ENCODE measurements at regions not wholly inside any gene's neighbourhood (a gene's known extent, or its start where the extent isn't known, plus 50 kb on each side); places are given as distances from the start of the nearest gene placed in this dataset.

DNA sequence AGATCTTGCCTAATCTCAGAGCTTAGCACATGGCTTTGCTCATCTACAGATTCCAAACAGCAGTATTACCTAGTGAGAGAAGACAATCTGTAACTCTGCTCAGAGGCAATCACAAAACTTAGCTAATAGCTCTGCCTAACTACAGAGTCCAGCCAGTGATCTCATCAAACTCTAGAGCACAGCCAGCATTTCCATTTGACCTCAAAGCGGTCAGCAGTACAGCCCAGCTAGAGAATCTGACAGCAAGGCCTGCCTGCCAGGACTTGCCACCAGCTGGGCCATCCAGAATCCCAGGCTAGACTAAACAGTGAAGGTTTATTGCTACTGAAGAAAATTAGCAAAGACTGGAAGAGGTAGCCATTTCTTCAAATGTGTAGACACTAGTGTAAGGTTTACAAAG, 217.9 kb upstream of the VLDLR start:
- Histone ChIP-seq H3K9me3 (ENCODE audit: low read length) (peaks cover 3% of the 10 kb centered on the region), H3K27ac (ENCODE audit: low read depth, low read length) (no peak overlapping the region), H3K36me3 (ENCODE audit: insufficient read depth, low read length) (no peaks in the 10 kb centered on the region), H3K4me3 (ENCODE audit: low read depth in 1 of 2, low read length in 2 of 2) (no peak overlapping the region), H3K9ac (ENCODE audit: low read length) (no peak overlapping the region), H3K27me3 (ENCODE audit: control insufficient read depth in 1 of 2, insufficient read depth in 2 of 2, low read length in 2 of 2) (no peaks in the 10 kb centered on the region), H3K4me1 (ENCODE audit: insufficient read depth, low read length) (no peaks in the 10 kb centered on the region)

GRCh38 chr9:2406252-2406651, 215.3 kb upstream of the VLDLR start:
- H3K27me3 ChIP-seq (ENCODE audit: control insufficient read depth in 1 of 2, insufficient read depth in 2 of 2, low read length in 2 of 2), result no peaks in the 10 kb centered on the region
- peaks cover 3% of the 10 kb centered on the region for H3K9me3 ChIP-seq (ENCODE audit: low read length)
- H3K4me1 ChIP-seq (ENCODE audit: insufficient read depth, low read length), result no peaks in the 10 kb centered on the region
- no peak overlapping the region for H3K9ac ChIP-seq (ENCODE audit: low read length)
- H3K27ac ChIP-seq (ENCODE audit: low read depth, low read length), result no peak overlapping the region
- H3K36me3 ChIP-seq (ENCODE audit: insufficient read depth, low read length), result no peaks in the 10 kb centered on the region
- H3K4me3 ChIP-seq (ENCODE audit: low read depth in 1 of 2, low read length in 2 of 2), result no peak overlapping the region

- H3K27ac ChIP-seq (ENCODE audit: low read depth, low read length), result no peak overlapping the region
Observed at GRCh38 chr9:2407450-2407849, 214.1 kb upstream of the VLDLR start.

GRCh38 chr9:2411459-2412215, 209.9 kb upstream of the VLDLR start:
- no peak overlapping the region for H3K9ac ChIP-seq (ENCODE audit: low read length)
- H3K27me3 ChIP-seq (ENCODE audit: control insufficient read depth in 1 of 2, insufficient read depth in 2 of 2, low read length in 2 of 2), result no peaks in the 10 kb centered on the region
- no peak overlapping the region for H3K4me3 ChIP-seq (ENCODE audit: low read depth in 1 of 2, low read length in 2 of 2)
- no peaks in the 10 kb centered on the region for H3K36me3 ChIP-seq (ENCODE audit: insufficient read depth, low read length)
- no peak overlapping the region for H3K27ac ChIP-seq (ENCODE audit: low read depth, low read length)
- no peaks in the 10 kb centered on the region for H3K9me3 ChIP-seq (ENCODE audit: low read length)
- peaks cover 15% of the 10 kb centered on the region for H3K4me1 ChIP-seq (ENCODE audit: insufficient read depth, low read length)

More at GRCh38 chr9:2407450-2407849, 214.1 kb upstream of the VLDLR start:
- Histone ChIP-seq H3K4me1 (ENCODE audit: insufficient read depth, low read length) (peaks cover under 1% of the 10 kb centered on the region), H3K36me3 (ENCODE audit: insufficient read depth, low read length) (no peaks in the 10 kb centered on the region), H3K27me3 (ENCODE audit: control insufficient read depth in 1 of 2, insufficient read depth in 2 of 2, low read length in 2 of 2) (no peaks in the 10 kb centered on the region), H3K9ac (ENCODE audit: low read length) (no peak overlapping the region), H3K4me3 (ENCODE audit: low read depth in 1 of 2, low read length in 2 of 2) (no peak overlapping the region), H3K9me3 (ENCODE audit: low read length) (peaks cover 3% of the 10 kb centered on the region)

DNA sequence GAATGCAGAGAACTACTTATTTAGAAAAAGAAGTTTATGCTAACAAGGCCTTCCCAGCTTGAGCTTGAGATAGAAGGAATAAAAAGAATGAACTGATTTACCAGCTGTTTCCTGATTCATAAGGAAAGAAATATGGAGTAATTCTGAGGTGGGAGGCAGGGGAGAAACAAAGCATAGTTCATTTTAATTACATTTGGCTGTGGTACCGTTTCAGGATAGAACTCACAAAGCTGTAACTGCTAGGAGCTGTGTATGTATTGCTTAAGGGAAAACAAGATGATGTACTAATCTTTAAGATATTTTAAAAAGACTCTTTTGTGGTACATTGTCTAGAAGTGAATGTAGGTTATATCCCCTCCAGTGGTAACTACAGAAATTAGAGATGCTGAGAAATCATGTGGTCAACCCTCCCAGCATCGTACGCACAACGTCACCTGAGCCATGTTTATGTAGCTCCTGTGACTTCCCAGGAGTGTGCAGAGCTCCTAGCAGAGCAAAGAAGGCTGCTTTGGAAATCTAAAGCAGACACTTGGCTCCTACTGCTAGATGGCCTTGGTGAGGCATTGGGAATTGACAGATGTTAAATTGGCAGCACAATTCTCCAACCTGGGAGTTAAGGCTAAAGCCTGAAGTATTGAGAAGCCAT, 208.3 kb upstream of the VLDLR start:
- Histone ChIP-seq H3K4me3 (ENCODE audit: low read depth in 1 of 2, low read length in 2 of 2) (no peak overlapping the region), H3K27ac (ENCODE audit: low read depth, low read length) (no peak overlapping the region), H3K4me1 (ENCODE audit: insufficient read depth, low read length) (peaks cover 15% of the 10 kb centered on the region), H3K36me3 (ENCODE audit: insufficient read depth, low read length) (no peaks in the 10 kb centered on the region), H3K27me3 (ENCODE audit: control insufficient read depth in 1 of 2, insufficient read depth in 2 of 2, low read length in 2 of 2) (no peaks in the 10 kb centered on the region), H3K9ac (ENCODE audit: low read length) (no peak overlapping the region), H3K9me3 (ENCODE audit: low read length) (no peaks in the 10 kb centered on the region)

GRCh38 chr9:2414465-2414864, 207.1 kb upstream of the VLDLR start:
- no peaks in the 10 kb centered on the region for H3K36me3 ChIP-seq (ENCODE audit: insufficient read depth, low read length)
- no peak overlapping the region for H3K4me3 ChIP-seq (ENCODE audit: low read depth in 1 of 2, low read length in 2 of 2)
- no peaks in the 10 kb centered on the region for H3K9me3 ChIP-seq (ENCODE audit: low read length)
- H3K27me3 ChIP-seq (ENCODE audit: control insufficient read depth in 1 of 2, insufficient read depth in 2 of 2, low read length in 2 of 2), result no peaks in the 10 kb centered on the region
- H3K9ac ChIP-seq (ENCODE audit: low read length), result no peak overlapping the region
- no peak overlapping the region for H3K27ac ChIP-seq (ENCODE audit: low read depth, low read length)
- H3K4me1 ChIP-seq (ENCODE audit: insufficient read depth, low read length), result peaks cover 15% of the 10 kb centered on the region

DNA sequence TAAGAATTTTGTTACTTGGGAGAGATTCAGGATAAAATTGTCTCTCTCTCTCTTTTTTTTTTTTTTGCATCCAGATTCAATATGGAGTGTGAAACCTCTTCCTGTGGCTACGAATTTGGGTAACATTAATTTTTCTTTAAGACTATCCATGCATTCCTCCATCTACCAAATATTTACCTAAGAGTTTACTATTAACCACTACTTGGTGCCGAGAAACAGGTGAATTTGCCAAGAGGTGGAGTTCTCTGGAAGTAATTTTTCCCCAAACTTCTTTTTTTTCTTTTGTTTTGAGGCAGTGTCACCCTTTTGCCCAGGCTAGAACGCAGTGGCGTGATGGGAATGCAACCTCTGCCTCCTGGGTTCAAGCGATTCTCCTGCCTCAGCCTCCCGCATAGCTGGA, 206.3 kb upstream of the VLDLR start:
- H3K27ac ChIP-seq (ENCODE audit: low read depth, low read length), result no peak overlapping the region
- H3K9me3 ChIP-seq (ENCODE audit: low read length), result no peaks in the 10 kb centered on the region
- no peaks in the 10 kb centered on the region for H3K27me3 ChIP-seq (ENCODE audit: control insufficient read depth in 1 of 2, insufficient read depth in 2 of 2, low read length in 2 of 2)

DNA sequence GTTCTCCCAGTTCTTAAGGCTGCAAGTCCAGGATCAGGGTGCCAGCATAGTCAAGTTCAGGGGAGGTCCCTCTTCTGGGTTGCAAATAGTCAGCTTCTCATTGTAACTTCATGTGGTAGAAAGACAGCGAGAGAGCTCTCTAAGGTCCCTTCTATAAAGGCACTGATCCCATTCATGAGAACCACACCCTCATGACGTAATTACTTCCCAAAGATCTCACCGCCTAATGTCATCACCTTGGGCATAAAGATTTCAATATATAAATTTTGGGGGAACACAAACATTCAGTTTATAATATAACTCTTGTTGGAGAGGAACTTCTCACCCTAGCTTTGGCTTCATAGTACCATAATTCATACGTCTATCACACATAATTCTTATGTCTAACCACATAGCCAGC, 203.9 kb upstream of the VLDLR start:
- Histone ChIP-seq H3K27me3 (ENCODE audit: control insufficient read depth in 1 of 2, insufficient read depth in 2 of 2, low read length in 2 of 2) (no peaks in the 10 kb centered on the region), H3K4me3 (ENCODE audit: low read depth in 1 of 2, low read length in 2 of 2) (no peak overlapping the region), H3K27ac (ENCODE audit: low read depth, low read length) (no peak overlapping the region), H3K9ac (ENCODE audit: low read length) (no peak overlapping the region), H3K9me3 (ENCODE audit: low read length) (no peaks in the 10 kb centered on the region), H3K4me1 (ENCODE audit: insufficient read depth, low read length) (peaks cover 12% of the 10 kb centered on the region), H3K36me3 (ENCODE audit: insufficient read depth, low read length) (no peaks in the 10 kb centered on the region)

More for the DNA sequence above, 206.3 kb upstream of the VLDLR start:
- Histone ChIP-seq H3K4me1 (ENCODE audit: insufficient read depth, low read length) (peaks cover 15% of the 10 kb centered on the region), H3K4me3 (ENCODE audit: low read depth in 1 of 2, low read length in 2 of 2) (no peak overlapping the region), H3K36me3 (ENCODE audit: insufficient read depth, low read length) (no peaks in the 10 kb centered on the region), H3K9ac (ENCODE audit: low read length) (no peak overlapping the region)

- Histone ChIP-seq H3K27ac (ENCODE audit: low read depth, low read length) (no peak overlapping the region), H3K4me3 (ENCODE audit: low read depth in 1 of 2, low read length in 2 of 2) (no peak overlapping the region), H3K9me3 (ENCODE audit: low read length) (no peaks in the 10 kb centered on the region), H3K9ac (ENCODE audit: low read length) (no peak overlapping the region), H3K4me1 (ENCODE audit: insufficient read depth, low read length) (peaks cover 3% of the 10 kb centered on the region), H3K36me3 (ENCODE audit: insufficient read depth, low read length) (no peaks in the 10 kb centered on the region), H3K27me3 (ENCODE audit: control insufficient read depth in 1 of 2, insufficient read depth in 2 of 2, low read length in 2 of 2) (no peaks in the 10 kb centered on the region)
Observed at GRCh38 chr9:2418619-2419018, 203.0 kb upstream of the VLDLR start.

DNA sequence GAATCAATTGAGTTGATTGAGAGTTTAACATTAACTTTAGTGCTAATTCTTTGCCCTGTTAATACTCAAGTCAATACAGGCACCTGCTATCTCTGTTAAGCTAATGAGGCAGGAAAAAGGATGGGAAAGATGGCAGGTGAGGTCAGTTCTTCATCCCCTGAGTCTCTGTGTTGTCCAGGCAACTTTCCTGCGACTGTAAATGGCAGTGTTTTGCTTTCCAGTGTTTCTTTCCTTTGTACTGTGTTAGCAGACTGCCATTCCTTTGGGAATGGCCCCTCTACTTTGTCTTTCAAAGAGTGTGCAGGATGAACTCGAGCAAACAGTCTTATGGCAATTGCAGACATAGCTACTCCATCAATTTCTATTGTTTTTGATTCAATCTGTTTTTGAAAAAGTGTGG, 202.2 kb upstream of the VLDLR start:
- Histone ChIP-seq H3K9me3 (ENCODE audit: low read length) (no peaks in the 10 kb centered on the region), H3K36me3 (ENCODE audit: insufficient read depth, low read length) (no peaks in the 10 kb centered on the region), H3K4me3 (ENCODE audit: low read depth in 1 of 2, low read length in 2 of 2) (no peak overlapping the region), H3K27ac (ENCODE audit: low read depth, low read length) (no peak overlapping the region), H3K4me1 (ENCODE audit: insufficient read depth, low read length) (no peaks in the 10 kb centered on the region), H3K9ac (ENCODE audit: low read length) (no peak overlapping the region), H3K27me3 (ENCODE audit: control insufficient read depth in 1 of 2, insufficient read depth in 2 of 2, low read length in 2 of 2) (no peaks in the 10 kb centered on the region)

- Histone ChIP-seq H3K9me3 (ENCODE audit: low read length) (no peaks in the 10 kb centered on the region), H3K4me3 (ENCODE audit: low read depth in 1 of 2, low read length in 2 of 2) (no peak overlapping the region), H3K27me3 (ENCODE audit: control insufficient read depth in 1 of 2, insufficient read depth in 2 of 2, low read length in 2 of 2) (no peaks in the 10 kb centered on the region), H3K27ac (ENCODE audit: low read depth, low read length) (no peak overlapping the region), H3K36me3 (ENCODE audit: insufficient read depth, low read length) (no peaks in the 10 kb centered on the region), H3K9ac (ENCODE audit: low read length) (no peak overlapping the region), H3K4me1 (ENCODE audit: insufficient read depth, low read length) (no peaks in the 10 kb centered on the region)
Observed at GRCh38 chr9:2420543-2420942, 201.0 kb upstream of the VLDLR start.

- H3K9me3 ChIP-seq (ENCODE audit: low read length), result no peaks in the 10 kb centered on the region
- no peaks in the 10 kb centered on the region for H3K36me3 ChIP-seq (ENCODE audit: insufficient read depth, low read length)
- H3K4me3 ChIP-seq (ENCODE audit: low read depth in 1 of 2, low read length in 2 of 2), result no peak overlapping the region
- H3K9ac ChIP-seq (ENCODE audit: low read length), result no peak overlapping the region
- H3K27ac ChIP-seq (ENCODE audit: low read depth, low read length), result no peak overlapping the region
- no peaks in the 10 kb centered on the region for H3K4me1 ChIP-seq (ENCODE audit: insufficient read depth, low read length)
- H3K27me3 ChIP-seq (ENCODE audit: control insufficient read depth in 1 of 2, insufficient read depth in 2 of 2, low read length in 2 of 2), result no peaks in the 10 kb centered on the region
Observed at GRCh38 chr9:2424619-2425033, 197.0 kb upstream of the VLDLR start.

Measured in muscle layer of colon (tissue), 2 donors.